A549 (cell line): ENCODE measurements at regions not wholly inside any gene's neighbourhood (a gene's known extent, or its start where the extent isn't known, plus 50 kb on each side); places are given as distances from the start of the nearest gene placed in this dataset.
"Not testable (repeated sequence)": the region's sequence is repeated elsewhere in the genome, so short reads cannot be mapped to it uniquely, and the experiment has no call there.

Experiments
- ATAC-seq, 2 experiments: fragments of 200-7000 bp in 1 of 2; fragments of >200 bp in 1 of 2; cut with Nextera tagmentation in 1 of 2; cut with Tn5 transposase in 1 of 2; 3 replicates each; pipeline versions ENCODE4 v1.8.0 to v1.9.1; 2018 to 2020; ENCODE audit warnings: mild to moderate bottlenecking in 1 of 2, moderate library complexity in 1 of 2
- CTCF ChIA-PET: fragments of 300-600 bp; sonication (Branson Sonifier 250); formaldehyde crosslinking; extraction: SDS; loops from one replicate; lab custom pipeline; 2021; ENCODE audit warnings: antibody characterized with exemption, inconsistent platforms; lab: Yijun Ruan, JAX
- POLR2A ChIA-PET: fragments of 350-600 bp; formaldehyde crosslinking; extraction: SDS; loops from one replicate; lab custom pipeline; 2021; ENCODE audit warnings: antibody characterized with exemption, inconsistent platforms; lab: Yijun Ruan, JAX
- DNase-seq, 2 experiments: peaks; one replicate each; pipeline versions ENCODE4 v3.0.0 to v3.0.0-alpha.2; 2011 to 2016; ENCODE audit warnings: low read depth in 1 of 2, low spot score in 1 of 2
- FAIRE-seq: peaks from 2 replicates; lab custom pipeline; 2011; peaks lifted over from hg19 to GRCh38; lab: Jason Lieb, UNC
- H3K27ac ChIP-seq, 2 experiments: fragments of >200 bp; sonication (Bioruptor Twin); formaldehyde crosslinking; 3 replicates each; pipeline ENCODE4 v1.5.1; 2016 to 2017
- H3K4me1 ChIP-seq: fragments of >200 bp; sonication (Bioruptor Twin); formaldehyde crosslinking; 3 replicates; pipeline ENCODE4 v1.6.1; 2016
- H3K4me2 ChIP-seq: fragments of >200 bp; sonication (Bioruptor Twin); formaldehyde crosslinking; 3 replicates; pipeline ENCODE4 v1.6.1; 2016
- H3K4me3 ChIP-seq: fragments of >200 bp; sonication (Bioruptor Twin); formaldehyde crosslinking; 3 replicates; pipeline ENCODE4 v1.5.1; 2016
- H3K9me3 ChIP-seq: fragments of >200 bp; sonication (Bioruptor Twin); formaldehyde crosslinking; 3 replicates; pipeline ENCODE4 v1.6.1; 2016
- BHLHE40 ChIP-seq: IDR thresholded peaks from 2 replicates; pipeline ENCODE4 v1.6.1; 2012; ENCODE audit warnings: low read depth, low read length, inconsistent platforms
- CBX2 ChIP-seq: fragments of 200-600 bp; sonication (generic); IDR thresholded peaks from 2 replicates; pipeline ENCODE4 v1.6.1; 2016; ENCODE audit warnings: low read depth, mild to moderate bottlenecking, borderline replicate concordance
- CHD2 ChIP-seq: fragments of 150-350 bp; IDR thresholded peaks from 2 replicates; pipeline ENCODE4 v1.6.1; 2014; ENCODE audit warnings: low read length; ENCODE audit not compliant: partially characterized antibody
- EHMT2 ChIP-seq: fragments of 200-600 bp; sonication (generic); IDR thresholded peaks from 2 replicates; pipeline ENCODE4 v1.6.1; 2016; ENCODE audit warnings: antibody characterized with exemption, low read depth, mild to moderate bottlenecking, moderate library complexity
- EP300 ChIP-seq, 2 experiments: fragments of >200 bp; sonication (Bioruptor Twin); formaldehyde crosslinking; IDR thresholded peaks; 2 replicates in 1 of 2; 3 replicates in 1 of 2; pipeline ENCODE4 v1.6.1; 2016 to 2017
- ESRRA ChIP-seq: fragments of 150-350 bp; IDR thresholded peaks from 2 replicates; pipeline ENCODE4 v1.6.1; 2014; ENCODE audit warnings: mild to moderate bottlenecking, low read length, borderline replicate concordance
- JUNB ChIP-seq: fragments of >200 bp; sonication (Bioruptor Twin); formaldehyde crosslinking; IDR thresholded peaks from 2 replicates; pipeline ENCODE4 v1.6.1; 2016
- MYC ChIP-seq: IDR thresholded peaks from 2 replicates; pipeline ENCODE4 v1.6.1; 2012; ENCODE audit warnings: mild to moderate bottlenecking, inconsistent platforms, low read length, improper control_type of control experiment, borderline replicate concordance
- NPAS2 ChIP-seq: fragments of 250-450 bp; sonication (Bioruptor Pico); IDR thresholded peaks from 2 replicates; pipeline ENCODE4 v1.8.0; 2022; ENCODE audit warnings: mild to moderate bottlenecking, moderate library complexity, borderline replicate concordance
- PBX3 ChIP-seq: IDR thresholded peaks from 2 replicates; pipeline ENCODE4 v1.6.1; 2012
- PHF8 ChIP-seq: fragments of 200-600 bp; sonication (generic); IDR thresholded peaks from 2 replicates; pipeline ENCODE4 v1.6.1; 2016; ENCODE audit warnings: low read depth, mild to moderate bottlenecking, antibody characterized with exemption, moderate library complexity, borderline replicate concordance
- POLR2AphosphoS2 ChIP-seq: conservative IDR thresholded peaks from 2 replicates; pipeline ENCODE4 v1.6.1; 2012; ENCODE audit warnings: low read length, improper control_type of control experiment, inconsistent platforms
- RAD21 ChIP-seq, 2 experiments: fragments of >200 bp in 1 of 2; sonication (Bioruptor Twin) in 1 of 2; formaldehyde crosslinking in 1 of 2; IDR thresholded peaks in 1 of 2; conservative IDR thresholded peaks in 1 of 2; 2 replicates in 1 of 2; 3 replicates in 1 of 2; pipeline ENCODE4 v1.6.1; 2012 to 2018; ENCODE audit warnings: inconsistent platforms in 1 of 2
- RARB ChIP-seq: fragments of 250-450 bp; sonication (Bioruptor Pico); IDR thresholded peaks from 2 replicates; pipeline ENCODE4 v1.8.0; 2021; ENCODE audit warnings: mild to moderate bottlenecking, moderate library complexity
- RFX5 ChIP-seq: fragments of 450-650 bp; IDR thresholded peaks from 2 replicates; pipeline ENCODE4 v1.7.1; 2014; ENCODE audit warnings: antibody characterized with exemption, mild to moderate bottlenecking, moderate library complexity
- TFCP2L1 ChIP-seq: fragments of 250-450 bp; sonication (Bioruptor Pico); IDR thresholded peaks from 2 replicates; pipeline ENCODE4 v1.5.0; 2021; ENCODE audit warnings: mild to moderate bottlenecking
- USF2 ChIP-seq: fragments of 450-650 bp; IDR thresholded peaks from 2 replicates; pipeline ENCODE4 v1.6.1; 2014; ENCODE audit warnings: antibody characterized with exemption
- ZC3H11A ChIP-seq: fragments of 450-650 bp; IDR thresholded peaks from 2 replicates; pipeline ENCODE4 v1.6.1; 2014; ENCODE audit warnings: antibody characterized with exemption, mild to moderate bottlenecking
- ZNF302 ChIP-seq: fragments of 250-450 bp; sonication (Bioruptor Pico); IDR thresholded peaks from 2 replicates; pipeline ENCODE4 v1.9.0; 2021; ENCODE audit warnings: inconsistent platforms, mild to moderate bottlenecking, moderate library complexity
- WGBS: methylation state at CpG from one replicate; pipeline ENCODE4 v1.1.6; 2017; ENCODE audit errors: missing lambda C conversion rate; 5-methylcytosine and 5-hydroxymethylcytosine counted together

- Histone ChIP-seq H3K4me2 (no peak overlapping the region), H3K4me3 (no peak overlapping the region), H3K27ac (no peak overlapping the region), H3K4me1 (no peaks in the 10 kb centered on the region), H3K9me3 (no peaks in the 10 kb centered on the region)
- TF ChIP-seq NPAS2 (CRISPR knock-in tag): no peak
- no peak for TF ChIP-seq TFCP2L1 (CRISPR knock-in tag)
- TF ChIP-seq ZC3H11A: no peak
- no peak for TF ChIP-seq RAD21 (conservative IDR thresholded peaks at IDR 0.05 in 1 of 2, IDR thresholded peaks at IDR 0.05 in 1 of 2)
- TF ChIP-seq POLR2AphosphoS2: no peak
- ChIA-PET CTCF (no interaction called here), POLR2A (no interaction called here)
- FAIRE-seq (no peak), ATAC-seq (no peak), DNase-seq (no peak)
- WGBS: 72% methylated on average over 4 of the region's 4 CpGs
Observed at GRCh38 chr4:151583157-151583914, 174.4 kb downstream of the FHIP1A start.

GRCh38 chr4:151584101-151584500 is 175.1 kb downstream of the FHIP1A start:
- no peaks in the 10 kb centered on the region for H3K9me3 ChIP-seq
- H3K4me3 ChIP-seq: no peak overlapping the region
- H3K27ac ChIP-seq: no peak overlapping the region
- no peaks in the 10 kb centered on the region for H3K4me1 ChIP-seq
- no peak for ATAC-seq
- H3K4me2 ChIP-seq: no peak overlapping the region
- ChIA-PET POLR2A (no interaction called here), CTCF (no interaction called here)
- FAIRE-seq: no peak
- DNase-seq: no peak
- TF ChIP-seq RFX5: no peak
- TF ChIP-seq MYC: no peak
- no peak for TF ChIP-seq BHLHE40
- TF ChIP-seq ZC3H11A: no peak
- TF ChIP-seq JUNB: no peak

- H3K27ac ChIP-seq, H3K4me2 ChIP-seq, H3K4me3 ChIP-seq, ATAC-seq, H3K4me1 ChIP-seq, H3K9me3 ChIP-seq, POLR2A ChIA-PET, DNase-seq, FAIRE-seq, CTCF ChIA-PET: not testable (repeated sequence)
- WGBS: 91% methylated on average over 1 of the region's 1 CpG
Observed at GRCh38 chr4:151595629-151596028, 165.2 kb downstream of the GATB start.

GRCh38 chr4:151597691-151598090 is 163.1 kb downstream of the GATB start:
- ATAC-seq, H3K4me1 ChIP-seq, FAIRE-seq, DNase-seq, H3K9me3 ChIP-seq, POLR2A ChIA-PET, H3K4me3 ChIP-seq, H3K4me2 ChIP-seq, H3K27ac ChIP-seq: not testable (repeated sequence)
- CTCF ChIA-PET: interaction anchor here (1.1 kb wide), 1 partner anchor 16 kb away, joined by 3 read pairs; no protein-coding TSS in a partner anchor
- no CpG with 5 or more reads among the region's 8 CpGs for WGBS

- POLR2A ChIA-PET: no interaction called here
- FAIRE-seq: no peak
- H3K9me3 ChIP-seq: no peaks in the 10 kb centered on the region
- H3K27ac ChIP-seq: no peak overlapping the region
- no peak overlapping the region for H3K4me3 ChIP-seq
- DNase-seq: no peak
- TF ChIP-seq ZC3H11A: no peak
- WGBS: 75% methylated on average over 2 of the region's 2 CpGs
- no peak overlapping the region for H3K4me2 ChIP-seq
- H3K4me1 ChIP-seq: no peaks in the 10 kb centered on the region
- ATAC-seq: no peak
- CTCF ChIA-PET: interaction anchor here (1.4 kb wide), 1 partner anchor 482 kb away, joined by 5 read pairs; no protein-coding TSS in a partner anchor
Observed at GRCh38 chr4:151599863-151600262, 160.9 kb downstream of the GATB start.

- DNase-seq: no peak
- ChIA-PET POLR2A (no interaction called here), CTCF (interaction anchor here (1.4 kb wide), 1 partner anchor 483 kb away, joined by 5 read pairs; no protein-coding TSS in a partner anchor)
- Histone ChIP-seq H3K9me3 (no peaks in the 10 kb centered on the region), H3K4me3 (no peak overlapping the region), H3K4me1 (no peaks in the 10 kb centered on the region), H3K4me2 (no peak overlapping the region), H3K27ac (no peak overlapping the region)
- no peak for ATAC-seq
- WGBS: 51% methylated on average over 3 of the region's 3 CpGs
- FAIRE-seq: no peak
- no peak for TF ChIP-seq PBX3
- TF ChIP-seq EP300 (IDR thresholded peaks at IDR 0.05): no peak
- TF ChIP-seq ESRRA: no peak
- no peak for TF ChIP-seq JUNB
- TF ChIP-seq RARB (CRISPR knock-in tag): no peak
- no peak for TF ChIP-seq EHMT2
- TF ChIP-seq CHD2: no peak
- TF ChIP-seq PHF8: no peak
- no peak for TF ChIP-seq USF2
- no peak for TF ChIP-seq CBX2
- TF ChIP-seq ZNF302 (CRISPR knock-in tag): no peak
Observed at GRCh38 chr4:151600432-151600831, 160.4 kb downstream of the GATB start.
